ENCODE measurements at regions not wholly inside any gene's neighbourhood (a gene's known extent, or its start where the extent isn't known, plus 50 kb on each side); places are given as distances from the start of the nearest gene placed in this dataset.

- no peak for FAIRE-seq
Measured at GRCh38 chr4:181647396-181648147, 595.6 kb upstream of the TENM3 start.

GRCh38 chr4:181650033-181650825, 593.0 kb upstream of the TENM3 start:
- no peak for FAIRE-seq

- no peak for FAIRE-seq
Measured at GRCh38 chr4:181656748-181657147, 586.5 kb upstream of the TENM3 start.

- no peak for FAIRE-seq
Measured at GRCh38 chr4:181659202-181659601, 584.0 kb upstream of the TENM3 start.

- no peak for FAIRE-seq
Measured at GRCh38 chr4:181659876-181660275, 583.3 kb upstream of the TENM3 start.

GRCh38 chr4:181661090-181661489, 582.1 kb upstream of the TENM3 start:
- no peak for FAIRE-seq

- FAIRE-seq, result no peak
Measured at GRCh38 chr4:181661923-181662322, 581.3 kb upstream of the TENM3 start.

GRCh38 chr4:181662383-181662782, 580.8 kb upstream of the TENM3 start:
- no peak for FAIRE-seq

GRCh38 chr4:181670506-181670905, 572.7 kb upstream of the TENM3 start:
- no peak for FAIRE-seq

- FAIRE-seq, result no peak
Measured at GRCh38 chr4:181671672-181672071, 571.5 kb upstream of the TENM3 start.

- no peak for FAIRE-seq
Measured at GRCh38 chr4:181672751-181673150, 570.5 kb upstream of the TENM3 start.

- FAIRE-seq, result no peak
Measured at GRCh38 chr4:181674315-181674875, 568.8 kb upstream of the TENM3 start.

- no peak for FAIRE-seq
Measured at GRCh38 chr4:181676546-181676945, 566.7 kb upstream of the TENM3 start.

GRCh38 chr4:181677201-181677600, 566.0 kb upstream of the TENM3 start:
- no peak for FAIRE-seq

GRCh38 chr4:181677621-181678020, 565.6 kb upstream of the TENM3 start:
- no peak for FAIRE-seq

- FAIRE-seq, result no peak
Measured at GRCh38 chr4:181679754-181680153, 563.4 kb upstream of the TENM3 start.

GRCh38 chr4:181682367-181683047, 560.7 kb upstream of the TENM3 start:
- FAIRE-seq, result no peak

GRCh38 chr4:181684310-181684709, 558.9 kb upstream of the TENM3 start:
- FAIRE-seq, result no peak

- FAIRE-seq, result no peak
Measured at GRCh38 chr4:181685461-181685860, 557.7 kb upstream of the TENM3 start.

GRCh38 chr4:181685911-181686310, 557.3 kb upstream of the TENM3 start:
- FAIRE-seq, result no peak

- no peak for FAIRE-seq
Measured at GRCh38 chr4:181687116-181687515, 556.1 kb upstream of the TENM3 start.

- no peak for FAIRE-seq
Measured at GRCh38 chr4:181688432-181688831, 554.8 kb upstream of the TENM3 start.

GRCh38 chr4:181688872-181689271, 554.3 kb upstream of the TENM3 start:
- FAIRE-seq, result no peak

Data from G401.6 (cell line).